ENCODE measurements at regions not wholly inside any gene's neighbourhood (a gene's known extent, or its start where the extent isn't known, plus 50 kb on each side); places are given as distances from the start of the nearest gene placed in this dataset.

DNA sequence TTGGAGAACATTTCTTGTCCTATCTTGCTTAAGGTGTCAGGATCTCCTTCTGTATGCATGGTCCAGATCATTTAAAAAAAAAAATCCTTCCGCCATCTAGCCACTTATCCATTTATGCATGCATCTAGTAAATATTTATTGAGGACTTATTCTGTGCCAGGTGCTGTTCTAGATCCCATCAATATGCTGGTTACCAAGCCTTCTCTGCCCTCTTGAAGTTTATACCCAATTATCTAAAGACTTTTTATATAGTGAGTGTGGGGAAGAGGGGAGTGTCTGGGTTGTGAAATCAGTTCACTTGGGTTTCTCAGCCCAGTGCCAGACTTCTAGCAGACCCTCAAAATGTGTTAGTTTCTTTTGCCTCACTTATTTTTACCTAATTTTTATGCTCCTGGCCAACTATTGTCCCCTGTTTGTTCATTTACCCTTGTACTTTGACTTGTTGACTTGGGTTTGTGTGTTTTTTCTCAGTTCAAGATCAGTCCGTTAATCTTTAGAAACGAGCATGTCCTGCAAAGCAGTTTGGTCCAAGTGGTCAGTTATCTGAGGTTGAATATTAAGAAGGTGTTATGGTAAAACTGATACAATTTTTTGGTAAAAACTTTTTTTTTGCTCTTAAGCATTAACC is 488.9 kb downstream of the PCNX1 start:
- TF ChIP-seq CTCF (IDR thresholded peaks at IDR 0.05), result no peak
- TF ChIP-seq POLR2A (IDR thresholded peaks at IDR 0.05), result no peak
- TF ChIP-seq POLR2AphosphoS5 (IDR thresholded peaks at IDR 0.05), result no peak

All from prostate gland (tissue), 2 donors.